Muscle of arm (tissue), 1 donor: ENCODE measurements at regions not wholly inside any gene's neighbourhood (a gene's known extent, or its start where the extent isn't known, plus 50 kb on each side); places are given as distances from the start of the nearest gene placed in this dataset.
"Not testable (repeated sequence)": the region's sequence is repeated elsewhere in the genome, so short reads cannot be mapped to it uniquely, and the experiment has no call there.

Source experiments
- DNase-seq: peaks from one replicate; pipeline ENCODE4 v3.0.0-alpha.2; 2013

DNA sequence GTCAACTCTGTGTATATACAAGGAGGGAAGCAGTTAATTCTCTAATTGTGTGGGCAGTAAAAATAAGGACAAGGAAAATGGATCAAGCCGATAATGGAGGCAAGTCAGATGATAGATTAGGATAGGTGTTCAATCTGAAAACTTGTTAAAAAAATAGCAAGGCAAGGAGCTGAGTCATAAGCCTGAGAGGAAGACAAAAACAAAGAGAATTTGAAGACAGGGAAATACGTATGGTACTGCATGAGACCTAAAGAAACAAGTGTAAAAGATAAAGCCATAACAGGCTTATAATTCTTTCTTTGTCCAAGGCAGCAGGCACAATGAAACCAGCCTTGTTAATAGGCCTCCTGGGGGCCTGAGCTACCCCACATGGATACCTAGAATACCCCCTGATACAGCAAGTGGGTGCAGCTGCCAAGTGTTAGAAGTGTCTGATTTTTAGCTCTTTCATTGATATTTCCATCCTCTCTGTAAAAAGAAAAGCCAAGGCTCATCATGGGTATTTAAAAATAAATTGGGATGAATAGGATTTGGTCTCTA lies 1570.6 kb upstream of the LRRTM3 start:
- DNase-seq = no peak

DNA sequence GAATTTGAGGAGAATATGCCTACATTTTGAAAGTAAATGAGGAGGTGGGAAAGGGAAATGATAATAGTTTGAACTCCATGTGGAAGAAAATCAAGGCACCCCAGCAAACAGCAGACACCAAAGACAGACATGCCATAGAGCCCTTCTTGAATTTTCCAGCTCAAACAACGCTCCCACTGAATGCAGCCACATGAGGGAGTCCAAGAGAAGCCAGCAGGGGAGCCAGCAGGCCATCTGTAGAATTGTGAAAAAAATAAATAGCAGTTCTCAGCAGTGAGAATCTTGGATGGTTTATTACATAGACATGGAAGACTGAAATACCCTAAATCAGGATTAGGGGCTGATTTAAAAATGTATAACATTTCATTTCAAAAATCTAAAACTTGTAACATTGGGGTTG lies 1567.3 kb upstream of the LRRTM3 start:
- DNase-seq = no peak

DNA sequence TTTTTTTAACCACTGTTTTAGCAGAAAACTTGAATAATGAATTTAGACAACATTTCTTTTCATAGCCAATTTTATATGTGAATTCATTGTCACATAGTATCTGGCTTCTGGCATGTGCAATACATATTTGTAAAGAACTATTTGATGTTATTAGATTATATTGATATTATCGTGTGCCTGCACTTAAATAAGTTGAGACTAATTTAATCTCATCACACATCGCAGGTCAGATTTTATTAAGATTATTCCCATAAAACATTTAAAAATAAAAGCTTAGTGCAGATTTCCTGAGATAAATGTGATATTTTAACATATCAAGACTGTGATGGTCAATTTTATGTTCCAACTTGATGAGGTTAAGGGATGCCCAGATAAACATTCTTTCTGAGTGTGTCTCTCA lies 1565.3 kb upstream of the LRRTM3 start:
- no peak for DNase-seq

DNA sequence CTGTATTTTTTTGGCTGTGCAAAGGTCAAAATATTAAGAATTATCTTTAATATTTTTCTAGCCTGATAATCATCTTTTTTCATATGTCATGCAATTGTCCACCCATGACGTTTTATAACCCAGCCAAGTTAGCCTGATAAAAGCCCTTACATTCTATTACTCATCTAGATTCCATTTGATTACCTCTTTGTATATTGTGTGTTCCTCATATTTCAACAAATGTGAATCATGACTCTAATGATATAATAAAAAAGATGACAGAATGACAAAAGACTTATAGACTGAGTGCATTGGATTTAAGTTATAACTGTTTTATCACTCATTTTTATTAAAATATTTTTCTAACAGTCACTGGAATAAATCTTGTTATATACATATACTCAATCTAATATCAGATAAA lies 1560.0 kb upstream of the LRRTM3 start:
- no peak for DNase-seq

DNA sequence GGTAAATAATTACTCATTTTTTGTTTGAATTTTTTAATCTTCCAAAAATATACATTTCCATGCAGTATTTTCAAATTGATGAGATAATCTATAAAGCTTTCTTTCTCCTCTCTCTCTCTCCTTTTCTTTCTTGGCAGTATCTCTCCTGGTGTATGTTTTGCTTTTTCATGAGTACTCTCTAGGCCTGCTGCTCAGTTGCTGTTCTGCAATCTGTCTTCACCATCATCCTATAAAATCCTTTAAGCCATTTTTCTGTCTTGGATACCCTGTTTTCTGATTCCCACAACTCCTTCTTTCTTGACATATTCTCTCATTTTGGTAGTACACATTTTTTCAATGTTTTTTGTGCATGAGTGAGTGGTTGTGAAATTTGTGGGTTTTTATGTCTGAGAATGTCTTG lies 1558.1 kb upstream of the LRRTM3 start:
- no peak for DNase-seq

DNA sequence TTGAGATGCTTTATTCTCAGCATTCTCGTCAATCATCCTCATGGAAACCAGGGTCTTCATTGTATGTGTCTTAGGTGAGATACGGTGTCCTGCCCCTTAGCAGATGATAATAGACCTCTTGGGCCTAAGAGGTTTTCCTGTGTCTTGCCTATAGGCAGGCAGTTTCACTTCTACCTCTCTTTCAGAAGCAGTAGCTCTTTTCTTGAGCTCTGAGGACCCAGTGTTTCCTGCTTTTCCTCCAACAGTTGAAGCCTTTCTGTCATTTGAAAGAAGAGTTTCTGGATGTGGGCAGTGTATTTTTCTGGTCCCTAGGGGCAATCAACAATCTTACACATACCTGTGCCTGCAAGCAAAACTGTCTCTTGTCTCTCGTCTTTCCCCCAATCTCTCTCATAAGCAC lies 1550.3 kb upstream of the LRRTM3 start:
- no peak for DNase-seq

DNA sequence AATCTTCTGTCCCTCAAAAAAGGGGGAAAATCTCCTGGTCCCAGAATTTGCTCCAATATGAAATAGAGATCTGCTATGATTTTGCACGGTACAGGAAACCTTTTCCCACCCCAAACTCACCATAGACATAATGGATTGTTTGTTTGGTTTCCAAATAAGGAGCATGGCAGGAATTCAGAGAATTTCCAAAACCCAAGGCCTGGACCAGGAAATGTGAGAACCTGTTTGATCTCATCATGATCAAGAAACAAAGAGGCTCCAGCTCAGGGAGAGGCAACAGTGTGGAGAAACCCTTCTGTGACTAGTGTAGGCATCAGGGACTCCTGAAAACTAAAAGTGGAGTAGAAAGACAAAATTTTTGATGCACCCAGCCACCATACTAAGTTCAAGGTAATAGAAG lies 1548.1 kb upstream of the LRRTM3 start:
- no peak for DNase-seq

DNA sequence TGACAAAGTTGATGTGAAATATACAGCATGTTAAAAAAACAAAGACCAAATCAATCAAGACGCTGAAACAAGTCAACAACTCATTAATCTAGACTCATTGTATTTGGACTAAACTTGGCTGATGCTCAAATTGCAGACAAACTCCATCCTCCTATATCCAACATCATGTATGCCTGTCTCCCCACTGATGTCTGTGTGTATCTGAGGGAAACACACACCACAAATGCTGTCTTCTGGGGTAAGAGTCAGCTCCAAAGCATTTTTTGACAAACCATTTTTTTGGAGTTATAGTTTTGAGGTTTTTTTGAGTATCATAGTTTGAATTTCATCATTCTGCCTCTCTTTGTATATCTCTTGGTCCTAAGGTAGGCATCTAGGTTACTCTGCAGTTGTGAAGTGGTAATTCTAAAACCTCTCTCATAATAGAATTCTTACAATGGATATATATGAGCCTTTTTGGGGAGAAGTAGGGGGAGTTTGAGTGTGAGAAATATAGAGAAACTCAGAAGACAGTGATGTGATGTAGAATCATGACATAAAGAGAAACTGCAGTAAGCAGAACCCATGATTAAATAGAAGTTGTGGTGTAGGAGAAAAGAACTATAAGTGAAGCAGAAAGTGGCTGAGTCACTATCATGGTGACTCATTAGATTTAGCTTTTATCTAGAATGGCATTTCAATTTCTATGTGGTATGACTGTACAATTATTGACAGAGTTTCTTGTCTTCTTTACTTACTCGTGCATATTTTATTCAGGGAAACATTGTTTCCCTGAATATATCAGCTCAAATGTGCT lies 1531.1 kb upstream of the LRRTM3 start:
- no peak for DNase-seq

DNA sequence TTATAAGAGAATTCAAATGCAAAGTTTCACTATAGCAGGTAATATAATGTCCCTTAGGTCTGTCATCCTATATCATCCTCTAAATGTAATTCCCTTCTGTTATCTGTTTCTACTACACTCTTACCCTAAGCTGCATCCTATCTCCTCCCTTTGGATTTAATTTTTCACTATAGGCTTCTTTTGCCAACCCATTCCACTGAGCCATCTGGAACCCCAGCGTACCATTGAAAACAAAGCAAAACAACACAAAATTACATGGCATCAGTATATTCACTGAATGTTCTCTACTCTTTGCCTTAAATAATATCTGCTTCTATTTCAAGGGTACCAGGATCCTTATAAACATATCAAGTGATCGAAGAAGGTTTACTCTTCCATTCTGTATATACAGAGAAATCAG lies 1530.2 kb upstream of the LRRTM3 start:
- no peak for DNase-seq

DNA sequence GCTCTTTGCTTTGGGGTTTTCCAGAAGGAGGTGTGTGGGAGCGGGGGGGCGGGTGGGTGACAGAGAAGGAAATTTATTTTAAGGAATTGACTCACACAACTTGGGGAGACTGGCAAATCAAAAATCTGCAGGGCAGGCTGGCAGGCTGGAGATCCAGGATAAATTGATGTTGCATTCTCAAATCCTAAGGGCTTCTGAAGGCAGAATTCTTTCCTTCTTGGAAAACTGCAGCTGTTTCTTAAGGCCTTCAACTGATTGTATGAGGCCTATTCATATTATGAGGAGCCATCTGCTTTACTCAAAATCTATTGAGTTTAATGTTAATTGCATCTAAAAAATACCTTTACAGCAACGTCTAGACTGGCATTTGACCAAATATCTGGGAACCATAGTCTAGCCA lies 1528.8 kb upstream of the LRRTM3 start:
- no peak for DNase-seq

DNA sequence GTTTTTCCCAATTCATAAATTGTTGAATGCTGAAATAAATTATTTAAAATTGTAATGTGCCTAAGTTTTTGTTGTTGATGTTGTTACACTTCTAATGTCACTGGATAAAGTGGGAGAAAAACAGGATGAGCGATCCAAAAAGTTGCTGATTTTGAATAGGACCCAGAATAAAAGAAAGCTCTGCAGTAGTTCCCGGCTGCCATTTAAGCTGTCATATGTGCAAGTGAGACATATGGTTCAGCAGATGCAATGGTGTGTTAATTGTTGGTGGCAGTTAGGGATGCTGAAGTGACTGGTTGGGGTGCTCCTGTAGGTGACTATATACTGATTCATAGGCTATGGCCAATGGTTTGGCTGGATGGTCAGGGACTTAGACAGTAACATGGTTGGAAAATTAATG lies 1517.4 kb upstream of the LRRTM3 start:
- DNase-seq = no peak

DNA sequence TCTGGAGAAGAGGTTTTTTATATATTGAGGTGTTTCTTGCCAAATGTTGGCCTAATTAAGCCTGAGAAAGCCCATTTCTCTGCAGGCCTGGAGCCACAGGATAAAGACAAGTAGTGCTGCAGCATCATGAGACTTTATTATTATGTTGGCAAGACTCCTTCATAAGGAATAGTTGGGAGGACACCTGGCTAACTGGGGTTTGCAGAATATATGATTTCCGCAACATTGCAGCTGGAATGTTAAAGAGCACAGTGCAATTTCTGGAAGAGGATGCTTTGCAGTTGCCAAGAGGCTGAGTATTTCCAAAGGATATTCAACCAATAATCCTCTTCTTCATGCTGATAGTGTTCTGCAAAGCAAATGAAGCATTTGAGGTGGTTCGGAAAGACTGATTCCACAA lies 1512.8 kb upstream of the LRRTM3 start:
- peak; percentile 59 for DNase-seq

DNA sequence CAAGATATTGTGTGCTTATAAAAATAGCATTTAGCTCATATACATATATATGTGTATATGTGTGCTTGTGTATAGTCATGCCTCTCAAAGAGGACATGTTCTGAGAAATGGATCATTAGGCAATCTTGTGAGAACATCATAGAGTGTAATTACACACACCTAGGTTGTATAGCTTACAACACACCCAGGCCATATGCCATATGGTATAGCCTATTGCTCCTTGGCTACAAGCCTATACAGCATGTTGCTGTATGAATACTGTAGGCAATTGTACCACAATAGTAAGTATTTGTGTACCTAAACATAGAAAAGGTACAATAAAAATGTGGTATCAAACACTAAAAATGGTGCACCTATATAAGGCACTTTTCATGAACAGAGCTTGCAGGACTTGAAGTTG lies 1510.5 kb upstream of the LRRTM3 start:
- no peak for DNase-seq

DNA sequence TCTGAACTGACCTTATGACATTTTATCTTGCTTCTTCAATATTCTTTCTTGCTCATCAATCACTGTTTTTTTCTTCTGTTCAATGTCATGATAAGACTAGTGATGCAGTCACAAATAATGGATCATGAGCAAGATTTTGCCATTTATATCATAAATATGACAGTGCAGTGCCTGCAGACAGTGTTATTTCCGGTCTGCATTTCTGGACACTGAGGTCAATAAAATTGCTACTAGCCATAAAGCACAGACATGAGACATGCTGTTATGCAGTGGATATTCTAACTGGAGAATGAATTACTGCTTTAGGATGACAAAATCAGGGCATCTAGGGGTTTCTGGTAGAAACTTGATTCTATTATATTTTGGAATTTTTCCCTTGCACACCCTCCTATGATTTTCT lies 1509.7 kb upstream of the LRRTM3 start:
- DNase-seq = no peak

DNA sequence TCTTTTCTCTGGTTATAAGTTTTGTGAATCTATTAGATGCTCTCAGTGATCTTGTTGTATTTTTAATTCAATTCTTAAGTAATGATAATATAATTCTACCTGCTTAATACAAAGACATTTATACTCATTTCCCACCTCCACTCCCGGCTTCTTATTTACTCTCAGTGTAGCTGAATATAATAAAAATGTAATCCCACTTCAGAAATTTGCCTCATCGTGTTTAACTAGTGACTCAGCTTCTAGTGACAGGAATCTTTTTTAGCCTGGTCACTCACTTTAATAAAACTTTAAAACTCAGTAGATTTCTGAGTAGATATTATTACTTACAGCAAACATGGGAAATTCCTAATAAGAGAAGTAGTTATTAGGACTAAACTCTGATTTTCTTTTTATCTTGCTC lies 1506.2 kb upstream of the LRRTM3 start:
- no peak for DNase-seq

DNA sequence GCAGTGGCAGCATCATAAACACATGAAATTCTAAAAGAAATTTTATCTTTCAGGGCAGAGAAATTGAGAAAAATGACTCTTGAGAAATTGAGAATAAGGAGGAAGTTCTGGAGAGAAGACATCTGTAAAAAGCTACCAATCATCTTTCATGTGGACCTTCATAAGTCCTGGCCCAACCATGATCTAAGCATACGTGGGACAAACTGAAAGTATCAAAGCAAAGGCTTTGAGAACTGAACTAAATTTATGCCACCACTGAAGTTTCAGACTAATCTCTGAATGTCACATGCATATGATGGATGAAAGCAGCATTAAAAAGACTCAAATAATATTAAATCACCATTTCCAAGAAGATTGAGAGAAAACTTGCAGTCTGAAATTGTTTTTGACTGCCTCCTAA lies 1502.8 kb upstream of the LRRTM3 start:
- no peak for DNase-seq

DNA sequence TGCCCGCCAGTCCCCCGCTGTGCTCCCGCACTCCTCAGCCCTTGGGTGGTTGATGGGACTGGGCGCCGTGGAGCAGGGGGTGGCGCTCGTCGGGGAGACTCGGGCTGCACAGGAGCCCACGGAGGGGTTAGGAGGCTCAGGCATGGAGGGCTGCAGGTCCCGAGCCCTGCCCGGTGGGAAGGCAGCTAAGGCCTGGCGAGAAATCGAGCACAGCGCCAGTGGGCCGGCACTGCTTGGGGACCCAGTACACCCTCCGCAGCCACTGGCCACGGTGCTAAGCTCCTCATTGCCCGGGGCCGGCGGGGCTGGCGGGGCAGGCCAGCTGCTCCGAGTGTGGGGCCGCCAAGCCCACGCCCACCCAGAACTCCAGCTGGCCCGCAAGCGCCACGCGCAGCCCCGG lies 1496.5 kb upstream of the LRRTM3 start:
- not testable (repeated sequence) for DNase-seq

DNA sequence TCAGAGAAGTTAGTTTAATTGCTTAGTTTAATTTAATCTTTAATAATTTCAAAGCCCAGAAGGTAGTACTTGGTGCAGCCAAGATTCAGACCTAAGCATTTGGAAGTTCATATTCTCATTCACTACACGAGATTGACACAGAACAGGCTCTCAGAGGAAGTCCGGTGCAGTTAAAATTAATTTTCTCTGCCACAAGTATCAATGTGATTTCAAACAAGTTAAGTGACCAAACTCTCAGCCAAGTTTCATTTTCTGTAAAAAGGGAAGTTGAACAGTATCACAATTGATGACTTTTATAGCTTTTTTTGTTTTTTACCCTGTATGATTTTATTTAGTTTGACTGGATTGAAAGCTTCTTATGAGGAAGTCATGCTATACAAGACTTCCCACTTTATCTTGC lies 1494.9 kb upstream of the LRRTM3 start:
- no peak for DNase-seq

DNA sequence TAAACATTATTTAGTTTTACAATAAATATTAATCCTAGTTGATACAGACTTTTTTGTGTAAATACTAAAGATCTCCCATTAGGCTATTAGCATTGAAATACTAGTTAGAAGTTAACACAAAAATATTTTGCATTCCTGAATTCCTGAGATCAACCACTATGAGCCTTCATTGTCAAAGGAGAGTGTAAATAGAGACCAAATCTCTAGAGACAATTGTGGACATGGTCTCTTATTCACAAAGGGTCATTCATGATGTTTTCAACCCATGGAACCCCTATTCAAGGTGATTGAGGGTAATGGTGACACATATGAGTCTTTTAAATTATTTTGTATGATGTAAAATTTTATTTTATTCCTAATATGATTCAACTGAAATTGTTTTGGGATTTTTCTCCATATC lies 1454.8 kb upstream of the LRRTM3 start:
- DNase-seq = no peak

DNA sequence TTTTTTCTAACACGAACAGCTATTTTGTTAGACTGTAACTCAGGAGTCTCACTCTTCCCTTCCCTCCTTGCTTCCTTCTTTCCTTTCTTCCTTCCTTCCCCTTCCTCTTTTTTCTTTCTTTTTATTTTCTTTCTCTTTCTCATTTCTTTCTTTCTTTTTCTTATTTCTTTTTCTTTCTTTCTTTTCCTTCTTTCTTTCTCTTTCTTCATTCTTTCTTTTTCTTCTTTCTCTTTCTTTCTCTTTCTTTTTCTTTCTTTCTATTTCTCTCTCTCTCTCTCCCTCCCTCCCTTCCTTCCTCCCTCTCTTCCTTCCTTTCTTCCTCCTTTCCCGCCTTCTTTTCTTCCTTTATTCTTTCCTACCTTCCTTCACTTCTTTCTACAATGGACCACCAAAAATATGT lies 1443.0 kb upstream of the LRRTM3 start:
- no peak for DNase-seq

DNA sequence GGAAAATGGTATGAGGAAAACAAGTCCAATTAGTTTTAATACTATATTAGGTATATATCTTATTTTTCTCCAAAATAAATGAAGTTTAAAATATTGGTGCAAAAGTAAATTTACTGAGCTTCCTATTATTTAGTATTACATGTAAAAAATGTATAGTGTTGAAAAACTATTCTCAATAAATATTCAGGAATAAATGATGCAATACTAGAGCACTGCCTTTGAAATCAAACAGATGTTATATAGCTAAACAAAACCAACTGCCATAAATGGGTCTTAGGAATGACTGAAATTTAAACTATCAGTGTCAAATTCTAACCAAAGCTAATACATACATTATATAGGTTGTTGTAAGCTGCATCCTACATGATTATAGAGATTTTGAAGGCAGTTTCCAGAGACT lies 1434.0 kb upstream of the LRRTM3 start:
- DNase-seq = peak; percentile 7

DNA sequence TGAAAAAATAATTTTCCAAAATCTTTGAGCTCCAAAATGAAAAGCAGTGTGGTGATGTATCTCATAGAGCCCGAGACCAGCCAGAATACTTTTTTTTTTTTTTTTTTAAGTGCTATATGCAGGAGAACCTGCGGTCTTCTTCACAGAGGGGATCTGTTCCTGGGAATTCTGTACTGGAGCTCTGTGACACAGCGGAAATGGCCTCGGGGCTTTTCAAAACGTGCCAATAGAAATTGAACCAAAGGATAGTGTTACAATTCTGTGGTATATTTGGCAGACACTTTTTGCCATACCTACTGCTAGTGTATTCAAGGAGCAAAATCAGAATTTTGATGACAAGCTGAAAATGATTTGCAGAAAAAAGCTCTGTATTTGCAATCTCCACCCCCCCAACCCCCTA lies 1429.3 kb upstream of the LRRTM3 start:
- no peak for DNase-seq

DNA sequence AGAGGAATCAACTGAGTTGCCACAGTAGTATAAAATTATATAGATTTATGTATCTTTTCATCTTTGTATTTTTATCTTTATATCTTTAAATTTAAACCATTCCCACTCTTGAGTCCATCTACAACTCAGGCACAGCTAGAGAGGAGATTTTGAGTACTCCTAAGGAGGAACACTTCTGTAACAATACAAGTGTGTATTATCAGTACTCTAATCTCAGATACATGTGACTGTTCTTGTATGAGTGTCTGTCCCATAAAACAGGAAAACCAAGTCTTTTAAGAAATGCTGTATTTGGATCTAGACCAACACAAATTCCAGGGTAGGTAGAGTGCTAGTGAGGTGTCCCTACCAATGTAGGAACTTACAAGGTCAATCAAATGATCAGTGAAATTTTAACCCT lies 1428.0 kb upstream of the LRRTM3 start:
- no peak for DNase-seq

DNA sequence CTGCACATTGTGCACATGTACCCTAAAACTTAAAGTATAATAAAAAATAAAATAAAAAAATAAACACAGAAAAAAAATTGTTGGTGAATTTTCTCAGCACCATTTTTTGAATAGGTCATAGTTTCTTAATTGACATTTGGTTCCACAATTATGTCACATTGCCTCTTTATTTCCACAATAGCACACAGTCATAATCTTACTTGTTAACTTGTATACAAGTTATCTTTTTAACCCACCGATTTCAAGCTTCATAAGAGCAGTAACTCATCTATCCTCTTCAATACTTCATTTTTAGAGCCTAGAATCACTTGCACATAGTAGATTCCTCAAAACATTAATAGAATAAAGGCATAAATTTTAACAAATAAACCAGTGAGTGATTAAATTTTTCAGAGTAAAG lies 1425.1 kb upstream of the LRRTM3 start:
- DNase-seq = no peak
